ENCODE measurements at regions not wholly inside any gene's neighbourhood (a gene's known extent, or its start where the extent isn't known, plus 50 kb on each side); places are given as distances from the start of the nearest gene placed in this dataset.

GRCh38 chr5:124220418-124220817 lies 526.0 kb downstream of the ZNF608 start:
- Histone ChIP-seq H3K27ac (ENCODE audit: low read length) (no peak overlapping the region), H3K4me1 (ENCODE audit: control insufficient read depth, insufficient read depth, low read length) (no peaks in the 10 kb centered on the region), H3K36me3 (ENCODE audit: control insufficient read depth, insufficient read depth, low read length) (no peaks in the 10 kb centered on the region), H3K9me3 (ENCODE audit: control insufficient read depth, insufficient read depth, low read length) (no peaks in the 10 kb centered on the region), H3K27me3 (ENCODE audit: control insufficient read depth, insufficient read depth, low read length) (no peaks in the 10 kb centered on the region), H3K4me3 (ENCODE audit: low read length) (no peak overlapping the region)
- DNase-seq (ENCODE audit: low read depth, low spot score) = no peak
- no CpG with 5 or more reads among the region's 2 CpGs for WGBS (ENCODE audit: insufficient coverage, insufficient read length)

GRCh38 chr5:124212934-124213333 lies 533.5 kb downstream of the ZNF608 start:
- Histone ChIP-seq H3K9me3 (ENCODE audit: control insufficient read depth, insufficient read depth, low read length) (peaks cover 3% of the 10 kb centered on the region; the same call in 1 of the 2 replicates), H3K36me3 (ENCODE audit: control insufficient read depth, insufficient read depth, low read length) (no peaks in the 10 kb centered on the region; the same call in 1 of the 2 replicates), H3K27ac (ENCODE audit: low read length) (no peak overlapping the region), H3K4me3 (ENCODE audit: low read length) (no peak overlapping the region), H3K4me1 (ENCODE audit: control insufficient read depth, insufficient read depth, low read length) (no peaks in the 10 kb centered on the region), H3K27me3 (ENCODE audit: control insufficient read depth, insufficient read depth, low read length) (no peaks in the 10 kb centered on the region)
- 100% methylated on average over 1 of the region's 9 CpGs for WGBS (ENCODE audit: insufficient coverage, insufficient read length)
- DNase-seq (ENCODE audit: low read depth, low spot score) = no peak

GRCh38 chr5:124210111-124210910 lies 536.1 kb downstream of the ZNF608 start:
- Histone ChIP-seq H3K4me1 (ENCODE audit: control insufficient read depth, insufficient read depth, low read length) (no peaks in the 10 kb centered on the region), H3K4me3 (ENCODE audit: low read length) (no peak overlapping the region), H3K36me3 (ENCODE audit: control insufficient read depth, insufficient read depth, low read length) (no peaks in the 10 kb centered on the region; the same call in 1 of the 2 replicates), H3K27me3 (ENCODE audit: control insufficient read depth, insufficient read depth, low read length) (no peaks in the 10 kb centered on the region), H3K27ac (ENCODE audit: low read length) (no peak overlapping the region), H3K9me3 (ENCODE audit: control insufficient read depth, insufficient read depth, low read length) (peaks cover 3% of the 10 kb centered on the region; the same call in 1 of the 2 replicates)
- DNase-seq (ENCODE audit: low read depth, low spot score) = no peak
- WGBS (ENCODE audit: insufficient coverage, insufficient read length) = no CpG with 5 or more reads among the region's 2 CpGs

GRCh38 chr5:124207118-124207517 lies 539.3 kb downstream of the ZNF608 start:
- no peak overlapping the region for H3K4me3 ChIP-seq (ENCODE audit: low read length)
- H3K9me3 ChIP-seq (ENCODE audit: control insufficient read depth, insufficient read depth, low read length) = peaks cover 5% of the 10 kb centered on the region
- DNase-seq (ENCODE audit: low read depth, low spot score) = no peak
- no peaks in the 10 kb centered on the region for H3K27me3 ChIP-seq (ENCODE audit: control insufficient read depth, insufficient read depth, low read length)
- WGBS (ENCODE audit: insufficient coverage, insufficient read length) = no CpG with 5 or more reads among the region's 3 CpGs
- no peaks in the 10 kb centered on the region for H3K36me3 ChIP-seq (ENCODE audit: control insufficient read depth, insufficient read depth, low read length)
- H3K27ac ChIP-seq (ENCODE audit: low read length) = no peak overlapping the region
- no peaks in the 10 kb centered on the region for H3K4me1 ChIP-seq (ENCODE audit: control insufficient read depth, insufficient read depth, low read length)

GRCh38 chr5:124206540-124206939 lies 539.9 kb downstream of the ZNF608 start:
- Histone ChIP-seq H3K27me3 (ENCODE audit: control insufficient read depth, insufficient read depth, low read length) (no peaks in the 10 kb centered on the region), H3K9me3 (ENCODE audit: control insufficient read depth, insufficient read depth, low read length) (peaks cover 5% of the 10 kb centered on the region), H3K4me1 (ENCODE audit: control insufficient read depth, insufficient read depth, low read length) (no peaks in the 10 kb centered on the region), H3K36me3 (ENCODE audit: control insufficient read depth, insufficient read depth, low read length) (no peaks in the 10 kb centered on the region), H3K4me3 (ENCODE audit: low read length) (no peak overlapping the region), H3K27ac (ENCODE audit: low read length) (no peak overlapping the region)
- DNase-seq (ENCODE audit: low read depth, low spot score) = no peak
- WGBS (ENCODE audit: insufficient coverage, insufficient read length) = no CpG with 5 or more reads among the region's 2 CpGs

- no CpG with 5 or more reads among the region's 4 CpGs for WGBS (ENCODE audit: insufficient coverage, insufficient read length)
- Histone ChIP-seq H3K4me3 (ENCODE audit: low read length) (no peak overlapping the region), H3K9me3 (ENCODE audit: control insufficient read depth, insufficient read depth, low read length) (peaks cover 5% of the 10 kb centered on the region), H3K27me3 (ENCODE audit: control insufficient read depth, insufficient read depth, low read length) (no peaks in the 10 kb centered on the region), H3K36me3 (ENCODE audit: control insufficient read depth, insufficient read depth, low read length) (no peaks in the 10 kb centered on the region), H3K4me1 (ENCODE audit: control insufficient read depth, insufficient read depth, low read length) (no peaks in the 10 kb centered on the region), H3K27ac (ENCODE audit: low read length) (no peak overlapping the region)
- DNase-seq (ENCODE audit: low read depth, low spot score) = no peak
Observed at GRCh38 chr5:124203303-124203702, 543.1 kb downstream of the ZNF608 start.

- no CpG with 5 or more reads among the region's 1 CpG for WGBS (ENCODE audit: insufficient coverage, insufficient read length)
- no peaks in the 10 kb centered on the region for H3K36me3 ChIP-seq (ENCODE audit: control insufficient read depth, insufficient read depth, low read length)
- DNase-seq (ENCODE audit: low read depth, low spot score) = no peak
- no peaks in the 10 kb centered on the region for H3K27me3 ChIP-seq (ENCODE audit: control insufficient read depth, insufficient read depth, low read length)
- H3K27ac ChIP-seq (ENCODE audit: low read length) = no peak overlapping the region
- H3K4me3 ChIP-seq (ENCODE audit: low read length) = no peak overlapping the region
- peaks cover 5% of the 10 kb centered on the region for H3K9me3 ChIP-seq (ENCODE audit: control insufficient read depth, insufficient read depth, low read length)
- no peaks in the 10 kb centered on the region for H3K4me1 ChIP-seq (ENCODE audit: control insufficient read depth, insufficient read depth, low read length)
Observed at GRCh38 chr5:124200381-124200780, 546.1 kb downstream of the ZNF608 start.

GRCh38 chr5:124199893-124200292 lies 546.5 kb downstream of the ZNF608 start:
- H3K4me3 ChIP-seq (ENCODE audit: low read length) = no peak overlapping the region
- H3K27ac ChIP-seq (ENCODE audit: low read length) = no peak overlapping the region
- WGBS (ENCODE audit: insufficient coverage, insufficient read length) = no CpG with 5 or more reads among the region's 3 CpGs
- DNase-seq (ENCODE audit: low read depth, low spot score) = no peak
- H3K27me3 ChIP-seq (ENCODE audit: control insufficient read depth, insufficient read depth, low read length) = no peaks in the 10 kb centered on the region
- peaks cover 5% of the 10 kb centered on the region for H3K9me3 ChIP-seq (ENCODE audit: control insufficient read depth, insufficient read depth, low read length)
- H3K4me1 ChIP-seq (ENCODE audit: control insufficient read depth, insufficient read depth, low read length) = no peaks in the 10 kb centered on the region
- H3K36me3 ChIP-seq (ENCODE audit: control insufficient read depth, insufficient read depth, low read length) = no peaks in the 10 kb centered on the region

GRCh38 chr5:124195411-124195810 lies 551.0 kb downstream of the ZNF608 start:
- Histone ChIP-seq H3K27me3 (ENCODE audit: control insufficient read depth, insufficient read depth, low read length) (no peaks in the 10 kb centered on the region), H3K27ac (ENCODE audit: low read length) (no peak overlapping the region), H3K36me3 (ENCODE audit: control insufficient read depth, insufficient read depth, low read length) (no peaks in the 10 kb centered on the region), H3K4me1 (ENCODE audit: control insufficient read depth, insufficient read depth, low read length) (no peaks in the 10 kb centered on the region), H3K9me3 (ENCODE audit: control insufficient read depth, insufficient read depth, low read length) (no peaks in the 10 kb centered on the region), H3K4me3 (ENCODE audit: low read length) (no peak overlapping the region)
- DNase-seq (ENCODE audit: low read depth, low spot score) = no peak
- WGBS (ENCODE audit: insufficient coverage, insufficient read length) = no CpG with 5 or more reads among the region's 2 CpGs

- no peaks in the 10 kb centered on the region for H3K27me3 ChIP-seq (ENCODE audit: control insufficient read depth, insufficient read depth, low read length)
- no peaks in the 10 kb centered on the region for H3K9me3 ChIP-seq (ENCODE audit: control insufficient read depth, insufficient read depth, low read length)
- H3K4me1 ChIP-seq (ENCODE audit: control insufficient read depth, insufficient read depth, low read length) = no peaks in the 10 kb centered on the region
- no peak overlapping the region for H3K27ac ChIP-seq (ENCODE audit: low read length)
- no peaks in the 10 kb centered on the region for H3K36me3 ChIP-seq (ENCODE audit: control insufficient read depth, insufficient read depth, low read length)
- no peak for DNase-seq (ENCODE audit: low read depth, low spot score)
- H3K4me3 ChIP-seq (ENCODE audit: low read length) = no peak overlapping the region
- WGBS (ENCODE audit: insufficient coverage, insufficient read length) = no CpG with 5 or more reads among the region's 7 CpGs
Observed at GRCh38 chr5:124194282-124194681, 552.2 kb downstream of the ZNF608 start.

GRCh38 chr5:124193371-124193789 lies 553.1 kb downstream of the ZNF608 start:
- no peaks in the 10 kb centered on the region for H3K9me3 ChIP-seq (ENCODE audit: control insufficient read depth, insufficient read depth, low read length)
- WGBS (ENCODE audit: insufficient coverage, insufficient read length) = no CpG with 5 or more reads among the region's 4 CpGs
- DNase-seq (ENCODE audit: low read depth, low spot score) = no peak
- no peaks in the 10 kb centered on the region for H3K4me1 ChIP-seq (ENCODE audit: control insufficient read depth, insufficient read depth, low read length)
- H3K36me3 ChIP-seq (ENCODE audit: control insufficient read depth, insufficient read depth, low read length) = no peaks in the 10 kb centered on the region
- no peak overlapping the region for H3K27ac ChIP-seq (ENCODE audit: low read length)
- no peak overlapping the region for H3K4me3 ChIP-seq (ENCODE audit: low read length)
- H3K27me3 ChIP-seq (ENCODE audit: control insufficient read depth, insufficient read depth, low read length) = no peaks in the 10 kb centered on the region

Measured in iPS DF 6.9 (cell line).